H1 (cell line): ENCODE measurements at regions not wholly inside any gene's neighbourhood (a gene's known extent, or its start where the extent isn't known, plus 50 kb on each side); places are given as distances from the start of the nearest gene placed in this dataset.
"Not testable (repeated sequence)": the region's sequence is repeated elsewhere in the genome, so short reads cannot be mapped to it uniquely, and the experiment has no call there.

ENCODE experiments used
- CTCF ChIA-PET: fragments of 300-600 bp; sonication (Branson Sonifier 250); formaldehyde crosslinking; loops from one replicate; lab custom pipeline; 2021; ENCODE audit not compliant: partially characterized antibody; lab: Charles Lee
- POLR2A ChIA-PET: fragments of 300-600 bp; sonication (Branson Sonifier 250); formaldehyde crosslinking; loops from one replicate; lab custom pipeline; 2021; ENCODE audit warnings: inconsistent platforms; ENCODE audit not compliant: partially characterized antibody; lab: Charles Lee
- DNase-seq, 2 experiments: peaks; one replicate each; pipeline versions ENCODE4 v3.0.0 to v3.0.0-alpha.2; 2010 to 2022; ENCODE audit warnings: low spot score in 2 of 2, low read depth in 1 of 2, mixed read lengths in 1 of 2
- FAIRE-seq: peaks from 2 replicates; lab custom pipeline; 2011; peaks lifted over from hg19 to GRCh38; lab: Jason Lieb, UNC
- H2AFZ ChIP-seq: 2 replicates; pipeline ENCODE4 v1.8.1; 2012; ENCODE audit warnings: low read length, inconsistent platforms
- H2AK5ac ChIP-seq: 2 replicates; pipeline ENCODE4 v1.6.1; 2013; ENCODE audit warnings: low read depth, low read length
- H2BK120ac ChIP-seq: replicated peaks from 2 replicates; pipeline ENCODE3; 2013; ENCODE audit warnings: low read depth, low read length, inconsistent platforms
- H2BK12ac ChIP-seq: 2 replicates; pipeline ENCODE4 v1.6.1; 2013; ENCODE audit warnings: low read depth, low read length
- H2BK15ac ChIP-seq: 2 replicates; pipeline ENCODE4 v1.6.1; 2013; ENCODE audit warnings: low read length
- H2BK20ac ChIP-seq: 2 replicates; pipeline ENCODE4 v1.6.1; 2013; ENCODE audit warnings: low read length
- H2BK5ac ChIP-seq: 2 replicates; pipeline ENCODE4 v1.6.1; 2013; ENCODE audit warnings: low read depth, low read length
- H3K14ac ChIP-seq: 2 replicates; pipeline ENCODE4 v1.6.1; 2013; ENCODE audit warnings: inconsistent platforms; ENCODE audit not compliant: insufficient read length
- H3K18ac ChIP-seq: 2 replicates; pipeline ENCODE4 v1.6.1; 2013; ENCODE audit warnings: low read length; ENCODE audit errors: extremely low read depth
- H3K23ac ChIP-seq: 2 replicates; pipeline ENCODE4 v1.6.1; 2013; ENCODE audit warnings: inconsistent platforms; ENCODE audit not compliant: insufficient read length
- H3K23me2 ChIP-seq: 2 replicates; pipeline ENCODE4 v1.6.1; 2013; ENCODE audit warnings: low read depth, low read length
- H3K27ac ChIP-seq: 2 replicates; pipeline ENCODE4 v1.6.1; 2011; ENCODE audit warnings: low read depth, low read length, inconsistent platforms
- H3K27me3 ChIP-seq, 4 experiments: replicated peaks in 1 of 4; 1 replicate in 1 of 4; 2 replicates in 3 of 4; pipeline versions ENCODE4 v1.6.1 to v1.8.1; 2011 to 2013; ENCODE audit warnings: low read length in 3 of 4, mild to moderate bottlenecking in 3 of 4, inconsistent platforms in 2 of 4, mixed read lengths in 2 of 4, moderate library complexity in 1 of 4; ENCODE audit not compliant: control insufficient read depth in 3 of 4, insufficient read depth in 3 of 4; ENCODE audit errors: extremely low read depth in 1 of 4
- H3K36me3 ChIP-seq, 4 experiments: 2 replicates each; pipeline versions ENCODE4 v1.6.1 to v1.8.1; 2011 to 2013; ENCODE audit warnings: mild to moderate bottlenecking in 4 of 4, low read length in 3 of 4, moderate library complexity in 2 of 4, control low read depth in 1 of 4, inconsistent platforms in 1 of 4; ENCODE audit not compliant: insufficient read depth in 4 of 4, control insufficient read depth in 2 of 4
- H3K4ac ChIP-seq: replicated peaks from 2 replicates; pipeline ENCODE3; 2013; ENCODE audit warnings: low read length, low read depth, mixed read lengths, inconsistent platforms; ENCODE audit not compliant: insufficient read length
- H3K4me1 ChIP-seq, 4 experiments: replicated peaks in 1 of 4; 1 replicate in 1 of 4; 2 replicates in 3 of 4; pipeline versions ENCODE4 v1.6.1 to v1.8.1; 2011 to 2013; ENCODE audit warnings: low read length in 3 of 4, inconsistent platforms in 2 of 4, mixed read lengths in 1 of 4; ENCODE audit not compliant: insufficient read depth in 4 of 4, control insufficient read depth in 3 of 4
- H3K4me2 ChIP-seq, 2 experiments: 2 replicates each; pipeline versions ENCODE4 v1.6.1 to v1.8.1; 2011 to 2013; ENCODE audit warnings: low read depth in 2 of 2, low read length in 2 of 2, control low read depth in 1 of 2, inconsistent platforms in 1 of 2, mild to moderate bottlenecking in 1 of 2; ENCODE audit not compliant: insufficient read depth in 1 of 2
- H3K4me3 ChIP-seq, 4 experiments: fragments of 200-600, 300-600 bp in 1 of 4; sonication (generic), shearing (Covaris generic), sonication (Bioruptor Twin) in 1 of 4; 2 replicates each; pipeline versions ENCODE4 v1.5.1 to v1.8.1; 2011 to 2016; ENCODE audit warnings: low read length in 4 of 4, low read depth in 3 of 4, control low read depth in 2 of 4, inconsistent platforms in 2 of 4, mild to moderate bottlenecking in 2 of 4, mixed read lengths in 1 of 4, moderate library complexity in 1 of 4; ENCODE audit not compliant: insufficient read depth in 2 of 4; ENCODE audit errors: extremely low read depth in 1 of 4
- H3K56ac ChIP-seq: replicated peaks from 2 replicates; pipeline ENCODE3; 2013; ENCODE audit warnings: low read depth, mild to moderate bottlenecking, mixed read lengths, low read length, inconsistent platforms; ENCODE audit not compliant: insufficient read length
- H3K79me1 ChIP-seq: 2 replicates; pipeline ENCODE4 v1.6.1; 2013; ENCODE audit warnings: low read depth, low read length, control low read depth
- H3K79me2 ChIP-seq, 2 experiments: 2 replicates each; pipeline versions ENCODE4 v1.6.1 to v1.8.1; 2012 to 2013; ENCODE audit warnings: low read length in 2 of 2, mild to moderate bottlenecking in 2 of 2, inconsistent platforms in 1 of 2; ENCODE audit not compliant: insufficient read depth in 2 of 2, control insufficient read depth in 1 of 2
- H3K9ac ChIP-seq, 4 experiments: replicated peaks in 1 of 4; 1 replicate in 1 of 4; 2 replicates in 3 of 4; pipeline versions ENCODE4 v1.6.1 to v1.8.1; 2011 to 2013; ENCODE audit warnings: low read depth in 3 of 4, low read length in 3 of 4, control low read depth in 2 of 4, mild to moderate bottlenecking in 2 of 4, moderate library complexity in 2 of 4, inconsistent platforms in 1 of 4; ENCODE audit errors: extremely low read depth in 1 of 4
- H3K9me3 ChIP-seq, 2 experiments: 2 replicates each; pipeline versions ENCODE4 v1.6.1 to v1.8.1; 2012 to 2013; ENCODE audit warnings: mild to moderate bottlenecking in 2 of 2, moderate library complexity in 2 of 2, control low read depth in 1 of 2, inconsistent platforms in 1 of 2, low read depth in 1 of 2, low read length in 1 of 2, mixed read lengths in 1 of 2; ENCODE audit not compliant: insufficient read depth in 2 of 2
- H4K20me1 ChIP-seq, 2 experiments: replicated peaks in 1 of 2; 2 replicates each; pipeline versions ENCODE3 to v1.8.1; 2011 to 2013; ENCODE audit warnings: inconsistent platforms in 2 of 2, low read length in 2 of 2, mild to moderate bottlenecking in 1 of 2; ENCODE audit not compliant: insufficient read depth in 2 of 2, control insufficient read depth in 1 of 2
- H4K5ac ChIP-seq: 2 replicates; pipeline ENCODE4 v1.6.1; 2013; ENCODE audit warnings: low read length, low read depth, mixed read lengths, inconsistent platforms; ENCODE audit not compliant: insufficient read length
- H4K8ac ChIP-seq: 2 replicates; pipeline ENCODE4 v1.8.0; 2013; ENCODE audit warnings: mild to moderate bottlenecking, moderate library complexity, low read length, inconsistent platforms; ENCODE audit not compliant: insufficient read depth; ENCODE audit errors: extremely low read depth
- H4K91ac ChIP-seq: replicated peaks from 2 replicates; pipeline ENCODE3; 2013; ENCODE audit warnings: low read length, mixed read lengths, inconsistent platforms; ENCODE audit not compliant: insufficient read length
- WGBS, 2 experiments: shearing (Covaris generic) in 1 of 2; methylation state at CpG; one replicate each; pipeline versions ENCODE4 v1.1.6 to v1.1.7; 2013 to 2015; ENCODE audit warnings: low lambda C conversion rate in 2 of 2, mixed read lengths in 2 of 2, inconsistent platforms in 1 of 2, low coverage in 1 of 2, missing lambda C conversion rate in 1 of 2; ENCODE audit not compliant: insufficient replicate concordance in 2 of 2, insufficient coverage in 1 of 2, insufficient read length in 1 of 2; ENCODE audit errors: extremely low coverage in 1 of 2, missing lambda C conversion rate in 1 of 2; 5-methylcytosine and 5-hydroxymethylcytosine counted together

GRCh38 chr21:8212986-8213550 lies 2308.3 kb upstream of the TPTE start:
- H3K4ac ChIP-seq, H2AK5ac ChIP-seq, H3K27ac ChIP-seq, H4K8ac ChIP-seq, H2BK120ac ChIP-seq, H2BK12ac ChIP-seq, H3K14ac ChIP-seq, H3K9me3 ChIP-seq, POLR2A ChIA-PET, H3K56ac ChIP-seq, H3K27me3 ChIP-seq, H3K9ac ChIP-seq, H3K4me3 ChIP-seq, H2BK5ac ChIP-seq, H3K4me1 ChIP-seq, H3K23ac ChIP-seq, CTCF ChIA-PET, H3K4me2 ChIP-seq, H3K23me2 ChIP-seq, H3K79me1 ChIP-seq, H3K79me2 ChIP-seq, H2AFZ ChIP-seq, H3K18ac ChIP-seq, H2BK15ac ChIP-seq, H3K36me3 ChIP-seq, H4K5ac ChIP-seq, H4K20me1 ChIP-seq, H4K91ac ChIP-seq, H2BK20ac ChIP-seq, FAIRE-seq: not testable (repeated sequence)
- WGBS, 2 experiments, result no CpG with 5 or more reads among the region's 111 CpGs
- peak in 1 of 2 experiments; percentile 100 for DNase-seq

- H4K91ac ChIP-seq, H3K27ac ChIP-seq, H4K20me1 ChIP-seq, H4K8ac ChIP-seq, H2AFZ ChIP-seq, H2BK12ac ChIP-seq, H3K4me3 ChIP-seq, H2BK15ac ChIP-seq, H2BK120ac ChIP-seq, CTCF ChIA-PET, H3K9me3 ChIP-seq, H3K79me2 ChIP-seq, DNase-seq, H3K23ac ChIP-seq, H3K9ac ChIP-seq, H2BK5ac ChIP-seq, H4K5ac ChIP-seq, H3K18ac ChIP-seq, H3K23me2 ChIP-seq, H3K56ac ChIP-seq, H3K4me1 ChIP-seq, FAIRE-seq, H3K4me2 ChIP-seq, H3K79me1 ChIP-seq, H3K4ac ChIP-seq, POLR2A ChIA-PET, H2AK5ac ChIP-seq, H3K14ac ChIP-seq, H2BK20ac ChIP-seq, H3K27me3 ChIP-seq, H3K36me3 ChIP-seq: not testable (repeated sequence)
- WGBS, 2 experiments, result no CpG with 5 or more reads among the region's 70 CpGs
Measured at GRCh38 chr21:8214539-8214938, 2306.8 kb upstream of the TPTE start.
